GM12891 (cell line): ENCODE measurements at regions not wholly inside any gene's neighbourhood (a gene's known extent, or its start where the extent isn't known, plus 50 kb on each side); places are given as distances from the start of the nearest gene placed in this dataset.

Experiments used
- POLR2A ChIP-seq: IDR thresholded peaks from 2 replicates; pipeline ENCODE4 v1.6.1; 2011; ENCODE audit warnings: low read depth, low read length, control low read depth
- POLR2AphosphoS5 ChIP-seq: IDR thresholded peaks from 2 replicates; pipeline ENCODE4 v1.6.1; 2011; ENCODE audit warnings: low read depth, low read length, control low read depth
- POU2F2 ChIP-seq: IDR thresholded peaks from 2 replicates; pipeline ENCODE4 v1.6.1; 2011; ENCODE audit warnings: low read depth, mild to moderate bottlenecking, control low read depth, low read length, moderate library complexity

- TF ChIP-seq POLR2A (no peak), POU2F2 (no peak), POLR2AphosphoS5 (no peak)
Observed at GRCh38 chr2:71795486-71795885, 342.1 kb downstream of the DYSF start.
